OCI-LY3 (cell line): ENCODE measurements at regions not wholly inside any gene's neighbourhood (a gene's known extent, or its start where the extent isn't known, plus 50 kb on each side); places are given as distances from the start of the nearest gene placed in this dataset.

Experiments used
- H2AFZ ChIP-seq: fragments of 200-600, 300-600 bp; shearing (Covaris generic); 2 replicates; pipeline ENCODE4 v1.6.0; 2014; ENCODE audit warnings: antibody characterized with exemption, low read depth, low read length
- H3K27ac ChIP-seq: fragments of 200-600, 300-600 bp; sonication (generic); 2 replicates; pipeline ENCODE4 v1.5.1; 2014; ENCODE audit warnings: mild to moderate bottlenecking, low read length, moderate library complexity, mixed read lengths
- H3K27me3 ChIP-seq: fragments of 200-600, 300-600 bp; sonication (generic); 2 replicates; pipeline ENCODE4 v1.6.1; 2014; ENCODE audit warnings: low read depth, low read length, mixed read lengths
- H3K36me3 ChIP-seq: fragments of 200-600, 300-600 bp; sonication (generic); replicated peaks from 2 replicates; pipeline ENCODE3; 2014; ENCODE audit warnings: low read depth, low read length, mixed read lengths
- H3K4me1 ChIP-seq: fragments of 300-600, 200-600 bp; sonication (generic); 2 replicates; pipeline ENCODE4 v1.6.1; 2014; ENCODE audit warnings: low read length, mixed read lengths
- H3K4me2 ChIP-seq: fragments of 200-600, 300-600 bp; sonication (generic); 2 replicates; pipeline ENCODE4 v1.6.1; 2014; ENCODE audit warnings: low read length, mixed read lengths
- H3K4me3 ChIP-seq: fragments of 300-600, 200-600 bp; sonication (generic); 2 replicates; pipeline ENCODE4 v1.5.1; 2014; ENCODE audit warnings: antibody characterized with exemption, mild to moderate bottlenecking, low read length, moderate library complexity
- H3K79me2 ChIP-seq: fragments of 300-600, 200-600 bp; shearing (Covaris generic); 2 replicates; pipeline ENCODE4 v1.6.1; 2014; ENCODE audit warnings: mild to moderate bottlenecking, low read length, mixed read lengths
- H3K9ac ChIP-seq: fragments of 300-600, 200-600 bp; shearing (Covaris generic); 2 replicates; pipeline ENCODE4 v1.6.0; 2014; ENCODE audit warnings: mild to moderate bottlenecking, low read length, moderate library complexity
- H3K9me3 ChIP-seq: fragments of 200-600, 300-600 bp; shearing (Covaris generic); 2 replicates; pipeline ENCODE4 v1.6.1; 2014; ENCODE audit warnings: low read length, mixed read lengths; ENCODE audit not compliant: insufficient read depth
- H4K20me1 ChIP-seq: fragments of 200-600, 300-600 bp; sonication (generic); 2 replicates; pipeline ENCODE4 v1.6.1; 2016; ENCODE audit warnings: low read length, mixed read lengths; ENCODE audit not compliant: insufficient read depth
- CTCF ChIP-seq: fragments of 200-600, 300-600 bp; sonication (generic); IDR thresholded peaks from 2 replicates; pipeline ENCODE4 v1.5.1; 2014; ENCODE audit warnings: antibody characterized with exemption, low read length, low read depth
- EZH2phosphoT487 ChIP-seq: fragments of 200-600 bp; shearing (Covaris generic); IDR thresholded peaks from 2 replicates; pipeline ENCODE4 v1.6.1; 2018; ENCODE audit warnings: antibody characterized with exemption, mixed run types, low read depth

GRCh38 chr7:136056651-136057231 is 79.6 kb upstream of the MTPN start:
- TF ChIP-seq EZH2phosphoT487 (no peak), CTCF (no peak)
- H3K36me3 ChIP-seq, result no peaks in the 10 kb centered on the region
- H2AFZ ChIP-seq, result no peak overlapping the region
- H3K79me2 ChIP-seq, result no peaks in the 10 kb centered on the region
- H3K4me1 ChIP-seq, result no peaks in the 10 kb centered on the region
- peaks cover 10% of the 10 kb centered on the region; the same call in 1 of the 2 replicates for H3K27me3 ChIP-seq
- no peak overlapping the region for H3K4me3 ChIP-seq
- no peak overlapping the region for H3K4me2 ChIP-seq
- H3K9ac ChIP-seq, result no peak overlapping the region
- H3K9me3 ChIP-seq, result no peaks in the 10 kb centered on the region
- H4K20me1 ChIP-seq, result no peaks in the 10 kb centered on the region
- no peak overlapping the region for H3K27ac ChIP-seq

DNA sequence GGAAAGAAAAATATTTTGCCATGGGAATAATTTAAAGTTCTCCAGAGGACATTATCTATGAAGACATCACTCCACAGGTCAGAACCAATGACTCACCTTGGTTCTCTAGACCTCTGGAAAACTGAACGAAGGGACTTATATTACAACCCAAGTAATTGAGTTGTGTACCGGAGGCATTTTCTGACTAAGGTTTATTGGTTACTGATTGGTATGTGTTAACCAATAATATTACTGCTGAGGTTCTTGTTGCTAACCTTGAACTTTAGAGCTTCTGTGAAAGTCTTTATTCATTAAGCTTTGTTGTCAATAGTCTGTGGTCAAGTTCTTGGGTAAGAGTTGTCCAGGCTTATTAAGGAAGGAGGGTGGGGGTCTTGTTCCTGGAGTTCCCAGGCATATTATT is 78.1 kb upstream of the MTPN start:
- H2AFZ ChIP-seq, result no peak overlapping the region
- TF ChIP-seq EZH2phosphoT487, result no peak
- TF ChIP-seq CTCF, result no peak
- H3K27me3 ChIP-seq, result peaks cover 6% of the 10 kb centered on the region; the same call in 1 of the 2 replicates
- no peaks in the 10 kb centered on the region for H3K79me2 ChIP-seq
- H3K4me2 ChIP-seq, result no peak overlapping the region
- no peaks in the 10 kb centered on the region for H3K9me3 ChIP-seq
- no peaks in the 10 kb centered on the region for H4K20me1 ChIP-seq
- H3K4me3 ChIP-seq, result no peak overlapping the region
- no peak overlapping the region for H3K9ac ChIP-seq
- H3K4me1 ChIP-seq, result no peaks in the 10 kb centered on the region
- no peaks in the 10 kb centered on the region for H3K36me3 ChIP-seq
- H3K27ac ChIP-seq, result no peak overlapping the region

GRCh38 chr7:136053689-136054485 is 76.7 kb upstream of the MTPN start:
- H3K27ac ChIP-seq, result no peak overlapping the region
- no peak overlapping the region for H3K9ac ChIP-seq
- H3K79me2 ChIP-seq, result no peaks in the 10 kb centered on the region
- H3K4me1 ChIP-seq, result no peaks in the 10 kb centered on the region
- no peak overlapping the region for H3K4me3 ChIP-seq
- H3K36me3 ChIP-seq, result no peaks in the 10 kb centered on the region
- H4K20me1 ChIP-seq, result no peaks in the 10 kb centered on the region
- no peak overlapping the region for H2AFZ ChIP-seq
- no peak overlapping the region for H3K4me2 ChIP-seq
- H3K27me3 ChIP-seq, result peaks cover 3% of the 10 kb centered on the region; the same call in 1 of the 2 replicates
- H3K9me3 ChIP-seq, result no peaks in the 10 kb centered on the region
- TF ChIP-seq CTCF (no peak), EZH2phosphoT487 (no peak)

DNA sequence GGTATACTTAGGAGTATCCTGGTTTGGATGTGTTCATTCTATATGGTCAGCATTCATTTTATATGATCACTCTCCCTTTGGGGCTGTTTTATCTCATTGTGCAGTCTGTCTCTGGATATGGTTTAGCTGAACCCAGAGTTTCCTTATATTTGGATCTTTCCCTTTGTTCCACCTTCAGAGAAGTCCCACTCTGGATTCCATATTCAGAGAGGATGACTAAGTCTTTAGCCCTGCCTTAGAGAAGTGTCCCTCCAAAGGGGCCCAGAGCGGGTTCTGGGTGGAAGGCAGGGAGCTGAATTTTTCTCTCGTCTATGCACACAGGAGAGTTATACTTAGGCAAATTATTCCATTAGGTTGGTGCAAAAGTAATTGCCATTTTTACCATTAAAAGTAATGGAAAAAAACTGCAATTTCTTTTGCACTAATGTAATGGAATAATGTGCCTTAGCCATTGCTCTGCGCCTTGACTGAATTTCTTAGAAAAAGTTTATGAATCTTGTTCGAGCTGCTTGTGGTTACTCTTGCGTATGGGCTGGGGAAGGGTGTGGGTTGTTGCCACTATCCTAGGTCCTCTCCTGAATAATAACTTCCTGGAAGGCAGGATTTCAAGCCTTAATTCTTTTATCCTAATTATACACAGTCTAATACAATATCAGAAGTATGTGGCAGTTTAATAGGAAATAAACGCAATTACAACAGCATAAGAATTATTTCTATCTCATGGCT is 74.2 kb upstream of the MTPN start:
- H2AFZ ChIP-seq, result no peak overlapping the region
- no peaks in the 10 kb centered on the region for H3K79me2 ChIP-seq
- no peak overlapping the region for H3K4me3 ChIP-seq
- TF ChIP-seq EZH2phosphoT487, result no peak
- TF ChIP-seq CTCF, result no peak
- H3K27ac ChIP-seq, result no peak overlapping the region
- H3K9ac ChIP-seq, result no peak overlapping the region
- H3K4me1 ChIP-seq, result no peaks in the 10 kb centered on the region
- H3K36me3 ChIP-seq, result no peaks in the 10 kb centered on the region
- 0 out of 2 replicates have a peak, but pooled peaks cover 3% of the 10 kb centered on the region for H3K27me3 ChIP-seq
- no peak overlapping the region for H3K4me2 ChIP-seq
- H3K9me3 ChIP-seq, result no peaks in the 10 kb centered on the region
- no peaks in the 10 kb centered on the region for H4K20me1 ChIP-seq
